Large intestine (tissue), 3 donors: ENCODE measurements at regions not wholly inside any gene's neighbourhood (a gene's known extent, or its start where the extent isn't known, plus 50 kb on each side); places are given as distances from the start of the nearest gene placed in this dataset.

ENCODE experiments used
- DNase-seq, 2 donors: peaks; one replicate each; pipeline versions ENCODE4 v3.0.0 to v3.0.0-alpha.2; 2013
- H3K27ac ChIP-seq: one replicate; pipeline ENCODE4 v1.5.1; 2013; ENCODE audit warnings: low read length
- H3K27me3 ChIP-seq: 2 replicates; pipeline ENCODE4 v1.6.1; 2013; ENCODE audit warnings: low read length; ENCODE audit not compliant: control insufficient read depth, insufficient read depth
- H3K36me3 ChIP-seq: 2 replicates; pipeline ENCODE4 v1.6.1; 2013; ENCODE audit warnings: low read length; ENCODE audit not compliant: control insufficient read depth, insufficient read depth
- H3K4me1 ChIP-seq: one replicate; pipeline ENCODE4 v1.6.1; 2013; ENCODE audit warnings: low read length; ENCODE audit not compliant: control insufficient read depth, insufficient read depth
- H3K4me3 ChIP-seq: one replicate; pipeline ENCODE4 v1.5.1; 2013; ENCODE audit warnings: low read length
- H3K9me3 ChIP-seq: one replicate; pipeline ENCODE4 v1.6.1; 2013; ENCODE audit warnings: mild to moderate bottlenecking, low read depth, low read length, moderate library complexity; ENCODE audit not compliant: control insufficient read depth
- WGBS: methylation state at CpG from one replicate; pipeline ENCODE4 v1.1.5; 2013; ENCODE audit warnings: low lambda C conversion rate; ENCODE audit not compliant: insufficient coverage; 5-methylcytosine and 5-hydroxymethylcytosine counted together

DNA sequence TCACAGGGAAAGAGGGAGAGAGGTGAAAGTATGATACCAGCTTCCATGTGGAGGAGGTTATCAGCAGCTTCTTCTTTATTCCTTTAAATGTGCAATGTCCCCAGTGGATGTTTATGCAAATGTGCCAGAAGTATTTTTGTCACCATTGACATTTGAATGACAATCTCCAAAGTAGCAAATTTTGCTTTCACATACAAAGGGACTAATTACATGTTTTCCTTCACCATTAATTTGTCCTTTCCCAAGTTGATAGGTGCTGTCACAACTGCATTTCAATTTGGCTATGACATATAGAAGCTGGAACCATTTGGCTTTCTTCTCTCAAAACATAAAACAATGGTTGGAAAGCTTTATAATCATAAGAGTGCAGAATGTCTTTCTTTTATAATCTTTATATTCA is 469.0 kb upstream of the NWD2 start:
- no peaks in the 10 kb centered on the region for H3K4me1 ChIP-seq
- H3K4me3 ChIP-seq = no peak overlapping the region
- no peak for DNase-seq
- no peak overlapping the region for H3K27ac ChIP-seq
- H3K36me3 ChIP-seq = no peaks in the 10 kb centered on the region
- no peaks in the 10 kb centered on the region for H3K9me3 ChIP-seq
- H3K27me3 ChIP-seq = no peaks in the 10 kb centered on the region

GRCh38 chr4:36779601-36780000 is 464.9 kb upstream of the NWD2 start:
- no peaks in the 10 kb centered on the region for H3K36me3 ChIP-seq
- no peak for DNase-seq
- no peaks in the 10 kb centered on the region for H3K27me3 ChIP-seq
- WGBS = no CpG with 5 or more reads among the region's 1 CpG
- no peaks in the 10 kb centered on the region for H3K4me1 ChIP-seq
- H3K4me3 ChIP-seq = no peak overlapping the region
- no peaks in the 10 kb centered on the region for H3K9me3 ChIP-seq
- H3K27ac ChIP-seq = no peak overlapping the region

DNA sequence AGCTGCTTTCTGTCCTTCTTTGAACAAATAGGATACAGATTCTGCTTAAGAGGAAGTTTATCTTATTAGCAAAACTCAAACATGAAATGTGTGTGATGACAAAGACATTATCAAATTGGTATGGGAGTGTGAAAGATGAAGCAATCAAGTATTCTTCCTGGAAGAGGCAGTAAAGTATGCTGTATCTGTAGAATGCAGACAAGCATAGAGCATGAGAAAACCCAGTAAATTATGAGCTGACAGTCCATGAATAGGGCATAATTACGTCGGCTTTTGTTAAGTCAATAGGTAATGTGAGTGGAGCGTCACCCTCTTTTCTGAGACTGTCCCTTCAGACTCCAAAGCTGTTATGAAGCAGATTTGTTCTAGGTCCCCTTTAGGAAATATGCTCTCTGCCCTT is 458.6 kb upstream of the NWD2 start:
- 53% methylated on average over 3 of the region's 3 CpGs for WGBS

DNA sequence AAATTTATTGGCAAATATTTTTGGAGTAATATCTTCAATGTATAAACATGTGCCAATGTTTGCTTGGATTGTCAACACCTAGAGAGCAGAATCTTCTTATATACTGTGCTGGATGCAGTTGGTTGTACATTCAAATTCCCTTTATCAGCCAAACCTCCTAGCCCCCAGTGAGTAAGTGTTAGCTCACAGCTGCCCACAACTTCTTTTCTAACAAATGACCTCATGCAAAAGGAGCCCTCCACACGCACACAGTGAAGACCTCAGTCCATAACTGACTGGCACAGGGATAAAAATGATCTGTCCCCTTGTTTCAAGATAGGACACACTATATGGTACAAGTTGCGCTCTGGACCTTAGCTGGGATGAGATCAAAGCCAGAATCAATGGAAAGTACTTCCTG is 458.0 kb upstream of the NWD2 start:
- DNase-seq = no peak
- Histone ChIP-seq H3K27me3 (no peaks in the 10 kb centered on the region), H3K4me3 (no peak overlapping the region), H3K36me3 (no peaks in the 10 kb centered on the region), H3K9me3 (no peaks in the 10 kb centered on the region), H3K27ac (no peak overlapping the region), H3K4me1 (no peaks in the 10 kb centered on the region)
- WGBS = no CpG with 5 or more reads among the region's 2 CpGs

More for the DNA sequence above, 458.6 kb upstream of the NWD2 start:
- Histone ChIP-seq H3K9me3 (no peaks in the 10 kb centered on the region), H3K36me3 (no peaks in the 10 kb centered on the region), H3K4me1 (no peaks in the 10 kb centered on the region), H3K27me3 (no peaks in the 10 kb centered on the region), H3K27ac (no peak overlapping the region), H3K4me3 (no peak overlapping the region)
- no peak for DNase-seq

GRCh38 chr4:36794716-36795115 is 449.8 kb upstream of the NWD2 start:
- H3K36me3 ChIP-seq = no peaks in the 10 kb centered on the region
- WGBS = 40% methylated on average over 1 of the region's 1 CpG
- no peak overlapping the region for H3K27ac ChIP-seq
- DNase-seq = no peak
- H3K27me3 ChIP-seq = no peaks in the 10 kb centered on the region
- H3K4me1 ChIP-seq = no peaks in the 10 kb centered on the region
- no peak overlapping the region for H3K4me3 ChIP-seq
- no peaks in the 10 kb centered on the region for H3K9me3 ChIP-seq

GRCh38 chr4:36812149-36812548 is 432.4 kb upstream of the NWD2 start:
- H3K36me3 ChIP-seq = no peaks in the 10 kb centered on the region
- H3K9me3 ChIP-seq = peaks cover 2% of the 10 kb centered on the region
- no peak overlapping the region for H3K27ac ChIP-seq
- no peak overlapping the region for H3K4me3 ChIP-seq
- H3K4me1 ChIP-seq = no peaks in the 10 kb centered on the region
- no peaks in the 10 kb centered on the region for H3K27me3 ChIP-seq
- no peak for DNase-seq

GRCh38 chr4:36815536-36815935 is 429.0 kb upstream of the NWD2 start:
- H3K27ac ChIP-seq = no peak overlapping the region
- WGBS = no CpG with 5 or more reads among the region's 4 CpGs
- DNase-seq = no peak
- no peaks in the 10 kb centered on the region for H3K27me3 ChIP-seq
- H3K36me3 ChIP-seq = no peaks in the 10 kb centered on the region
- H3K9me3 ChIP-seq = peaks cover 2% of the 10 kb centered on the region
- no peak overlapping the region for H3K4me3 ChIP-seq
- no peaks in the 10 kb centered on the region for H3K4me1 ChIP-seq

DNA sequence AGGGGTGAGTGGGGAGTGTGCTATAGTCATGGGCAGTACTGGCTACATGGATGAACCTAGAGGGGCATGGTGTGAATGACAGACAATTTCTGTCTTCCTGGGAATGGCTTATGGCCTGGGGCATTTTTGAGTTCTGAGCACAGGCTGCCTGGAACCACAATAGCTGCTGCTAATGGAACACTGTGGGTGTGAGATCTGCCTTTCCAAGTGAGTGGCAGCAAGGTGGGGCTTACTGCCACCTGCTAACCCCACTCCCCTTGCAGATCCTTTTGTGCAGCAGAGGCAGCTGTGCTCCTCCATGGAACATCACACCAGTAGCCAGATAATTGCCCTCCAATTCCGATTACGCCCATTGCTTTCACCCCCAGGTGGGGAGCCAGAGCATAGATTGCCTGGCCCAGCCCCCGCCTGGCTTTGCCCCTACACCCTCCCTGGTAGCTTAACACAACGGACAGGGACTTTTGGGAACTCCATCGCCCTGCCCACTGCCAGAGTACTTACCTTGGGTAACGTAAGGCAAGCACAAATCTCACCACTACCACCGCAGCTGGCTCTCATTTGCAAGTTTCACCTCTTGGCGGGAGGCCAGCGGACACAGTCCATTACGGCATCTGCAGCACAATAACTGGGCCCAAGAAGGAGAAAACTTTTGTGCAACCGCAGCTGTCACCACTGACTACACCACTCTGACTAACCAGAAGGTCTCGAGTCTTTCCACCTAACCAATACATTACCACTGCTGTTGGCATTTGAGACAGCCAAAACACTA is 421.2 kb upstream of the NWD2 start:
- no CpG with 5 or more reads among the region's 12 CpGs for WGBS
- Histone ChIP-seq H3K27ac (no peak overlapping the region), H3K9me3 (no peaks in the 10 kb centered on the region), H3K4me3 (no peak overlapping the region), H3K4me1 (no peaks in the 10 kb centered on the region), H3K36me3 (no peaks in the 10 kb centered on the region), H3K27me3 (no peaks in the 10 kb centered on the region)
- no peak for DNase-seq

- H3K27ac ChIP-seq = no peak overlapping the region
- DNase-seq = no peak
- no peaks in the 10 kb centered on the region for H3K4me1 ChIP-seq
- H3K9me3 ChIP-seq = no peaks in the 10 kb centered on the region
- 86% methylated on average over 1 of the region's 3 CpGs for WGBS
- H3K36me3 ChIP-seq = no peaks in the 10 kb centered on the region
- H3K27me3 ChIP-seq = no peaks in the 10 kb centered on the region
- no peak overlapping the region for H3K4me3 ChIP-seq
Measured at GRCh38 chr4:36824682-36825081, 419.9 kb upstream of the NWD2 start.

- H3K36me3 ChIP-seq = no peaks in the 10 kb centered on the region
- no peak for DNase-seq
- WGBS = 38% methylated on average over 1 of the region's 4 CpGs
- H3K27me3 ChIP-seq = no peaks in the 10 kb centered on the region
- H3K4me1 ChIP-seq = no peaks in the 10 kb centered on the region
- H3K27ac ChIP-seq = no peak overlapping the region
- no peaks in the 10 kb centered on the region for H3K9me3 ChIP-seq
- H3K4me3 ChIP-seq = no peak overlapping the region
Measured at GRCh38 chr4:36835246-36835645, 409.3 kb upstream of the NWD2 start.

DNA sequence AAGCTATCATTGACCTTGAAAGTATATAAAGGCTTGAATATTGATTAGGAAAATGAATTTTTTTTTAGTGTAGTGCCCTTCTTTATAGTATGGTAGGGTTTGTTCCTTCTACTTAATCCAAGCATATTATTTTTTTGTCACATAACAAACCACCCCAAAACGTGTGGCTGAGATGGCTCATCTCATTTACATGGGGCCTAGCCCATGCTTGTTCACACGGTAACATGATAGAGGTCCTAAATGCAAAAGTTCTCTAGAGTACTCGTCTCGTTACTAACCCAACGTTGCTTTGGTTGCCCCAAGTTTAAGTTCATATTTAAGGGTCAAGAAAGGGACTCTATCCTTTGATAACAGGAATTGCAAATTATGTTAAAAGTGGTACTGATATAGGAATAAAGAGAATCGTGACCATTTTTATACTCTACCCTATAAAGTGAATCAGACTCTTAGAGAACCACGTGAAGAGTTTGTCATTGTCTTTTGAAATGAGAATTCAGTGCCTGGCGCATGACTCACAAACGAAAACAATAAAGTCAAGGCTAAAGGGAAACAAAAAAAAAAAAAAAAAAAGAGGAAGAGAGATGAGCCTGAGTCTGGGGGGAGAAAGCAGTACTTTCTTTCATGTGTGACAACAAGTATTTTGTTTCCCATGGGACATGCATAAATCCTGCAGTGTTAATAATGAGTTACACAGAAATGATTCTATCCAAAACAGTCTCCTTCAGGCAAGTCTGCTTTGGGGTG is 402.8 kb upstream of the NWD2 start:
- WGBS = 89% methylated on average over 5 of the region's 9 CpGs

More for the DNA sequence above, 402.8 kb upstream of the NWD2 start:
- H3K27me3 ChIP-seq = no peaks in the 10 kb centered on the region
- no peak overlapping the region for H3K27ac ChIP-seq
- no peaks in the 10 kb centered on the region for H3K36me3 ChIP-seq
- no peak for DNase-seq
- H3K4me1 ChIP-seq = no peaks in the 10 kb centered on the region
- H3K9me3 ChIP-seq = no peaks in the 10 kb centered on the region
- H3K4me3 ChIP-seq = no peak overlapping the region
